Keratinocyte (primary cell): ENCODE measurements at regions not wholly inside any gene's neighbourhood (a gene's known extent, or its start where the extent isn't known, plus 50 kb on each side); places are given as distances from the start of the nearest gene placed in this dataset.

ENCODE experiments used
- DNase-seq: peaks from one replicate; pipeline ENCODE4 v3.0.0-alpha.2; 2011; ENCODE audit warnings: low read depth, missing footprints, low spot score
- FAIRE-seq: peaks from 2 replicates; lab custom pipeline; 2011; peaks lifted over from hg19 to GRCh38; lab: Jason Lieb, UNC
- H2AFZ ChIP-seq: 2 replicates; pipeline ENCODE4 v1.6.0; 2012; ENCODE audit warnings: low read length, control low read depth, inconsistent platforms; ENCODE audit not compliant: control insufficient read depth
- H3K27ac ChIP-seq: 2 replicates; pipeline ENCODE4 v1.5.1; 2011; ENCODE audit warnings: low read length; ENCODE audit not compliant: control insufficient read depth, insufficient read depth
- H3K27me3 ChIP-seq: 3 replicates; pipeline ENCODE4 v1.6.0; 2011; ENCODE audit warnings: low read length; ENCODE audit not compliant: control insufficient read depth, insufficient read depth; ENCODE audit errors: extremely low read depth
- H3K36me3 ChIP-seq, 2 experiments: 2 replicates in 1 of 2; 3 replicates in 1 of 2; pipeline ENCODE4 v1.5.1; 2011; ENCODE audit warnings: low read length in 2 of 2, mild to moderate bottlenecking in 1 of 2; ENCODE audit not compliant: control insufficient read depth in 2 of 2, insufficient read depth in 2 of 2; ENCODE audit errors: extremely low read depth in 1 of 2
- H3K4me1 ChIP-seq: 3 replicates; pipeline ENCODE4 v1.5.1; 2011; ENCODE audit warnings: low read length; ENCODE audit not compliant: control insufficient read depth, insufficient read depth; ENCODE audit errors: extremely low read depth
- H3K4me2 ChIP-seq: 3 replicates; pipeline ENCODE4 v1.6.0; 2011; ENCODE audit warnings: low read depth, low read length; ENCODE audit not compliant: control insufficient read depth, insufficient read depth; ENCODE audit errors: extremely low read depth
- H3K4me3 ChIP-seq, 3 experiments: fragments of 200-600 bp in 1 of 3; sonication (generic) in 1 of 3; 2 replicates in 2 of 3; 3 replicates in 1 of 3; pipeline ENCODE4 v1.5.1; 2011 to 2016; ENCODE audit warnings: low read length in 3 of 3, mild to moderate bottlenecking in 3 of 3, control low read depth in 2 of 3, inconsistent platforms in 1 of 3, low read depth in 1 of 3, mixed read lengths in 1 of 3, mixed run types in 1 of 3, moderate library complexity in 1 of 3; ENCODE audit not compliant: control insufficient read depth in 2 of 3, insufficient read depth in 2 of 3; ENCODE audit errors: extremely low read depth in 1 of 3
- H3K79me2 ChIP-seq: 2 replicates; pipeline ENCODE4 v1.6.0; 2012; ENCODE audit warnings: low read length; ENCODE audit not compliant: control insufficient read depth, insufficient read depth
- H3K9ac ChIP-seq: 3 replicates; pipeline ENCODE4 v1.6.0; 2011; ENCODE audit warnings: low read length; ENCODE audit not compliant: control insufficient read depth, insufficient read depth; ENCODE audit errors: extremely low read depth
- H3K9me1 ChIP-seq: 3 replicates; pipeline ENCODE4 v1.6.0; 2011; ENCODE audit warnings: low read length; ENCODE audit not compliant: control insufficient read depth, insufficient read depth; ENCODE audit errors: extremely low read depth
- H3K9me3 ChIP-seq: 2 replicates; pipeline ENCODE4 v1.5.1; 2012; ENCODE audit warnings: low read depth, low read length; ENCODE audit not compliant: control insufficient read depth
- H4K20me1 ChIP-seq: 3 replicates; pipeline ENCODE4 v1.6.0; 2011; ENCODE audit warnings: low read length; ENCODE audit not compliant: control insufficient read depth, insufficient read depth; ENCODE audit errors: extremely low read depth
- EZH2 ChIP-seq: IDR thresholded peaks from one replicate; pipeline ENCODE4 v1.6.1; 2012; ENCODE audit warnings: inconsistent platforms, mild to moderate bottlenecking, low read length, moderate library complexity
- dilution Hi-C: fragments of 300-500 bp; cut with MboI; formaldehyde crosslinking; loops from one replicate; pipeline ENCODE4 v1.7.0; 2020; ENCODE audit warnings: low sequenced_read_pairs; ENCODE audit not compliant: extremely low pct_ligation_motif_present
- TF ChIP-seq, protein P1 (sequence below), 3 experiments: IDR thresholded peaks in 1 of 3; conservative IDR thresholded peaks in 1 of 3; optimal IDR thresholded peaks in 1 of 3; 2 replicates in 2 of 3; 3 replicates in 1 of 3; pipeline versions ENCODE3 to v1.5.1; 2011; ENCODE audit warnings: low read length in 3 of 3, mild to moderate bottlenecking in 3 of 3, moderate library complexity in 2 of 3, control low read depth in 1 of 3, inconsistent platforms in 1 of 3; ENCODE audit not compliant: insufficient read depth in 2 of 3; ENCODE audit errors: extremely low read depth in 1 of 3

DNA sequence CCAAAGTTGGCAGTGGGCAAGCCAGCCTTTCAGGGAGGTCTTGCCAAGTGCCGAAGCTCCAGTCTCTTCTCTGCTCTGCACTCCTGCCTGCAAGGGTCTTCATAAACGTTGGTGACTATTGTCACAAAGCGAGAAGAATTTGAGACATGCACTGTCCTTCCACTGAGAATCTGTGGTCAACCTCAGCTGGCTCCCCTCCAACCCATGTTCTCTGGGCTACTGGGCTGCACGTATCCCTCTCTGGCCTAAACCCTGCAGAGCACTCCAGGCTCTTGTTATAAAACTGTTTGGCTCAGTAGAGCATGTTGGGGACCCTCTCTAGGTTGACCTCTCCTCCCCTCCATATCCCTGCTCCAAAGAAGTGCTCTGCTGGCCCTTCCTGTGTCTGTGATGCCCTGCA, 260.4 kb upstream of the NFE2L3 start:
- FAIRE-seq, result no peak

DNA sequence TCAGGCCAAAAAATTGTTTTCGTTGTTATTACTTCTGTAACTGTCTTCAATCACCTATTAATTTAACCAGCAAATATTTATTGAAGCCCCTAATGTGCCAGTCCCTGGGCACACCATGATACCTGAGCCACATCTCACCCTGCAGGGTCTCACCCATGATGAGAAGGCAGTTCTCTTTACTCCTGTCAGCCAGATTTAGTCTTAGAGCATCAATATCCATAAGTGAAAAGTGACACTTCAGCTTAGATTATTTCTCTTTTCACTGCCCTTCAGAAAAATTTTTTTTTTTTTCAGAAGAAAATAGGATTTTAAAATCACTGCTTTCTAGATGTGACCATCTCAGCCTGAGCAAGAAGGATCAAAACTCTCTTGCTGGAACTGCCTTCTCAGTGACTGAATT, 258.6 kb upstream of the NFE2L3 start:
- Histone ChIP-seq H3K9ac (peak overlapping the region; percentile 16), H3K79me2 (no peaks in the 10 kb centered on the region), H3K9me3 (no peaks in the 10 kb centered on the region), H3K4me3 (peak overlapping the region in 2 of 3 experiments; percentile 24 to 67), H2AFZ (peak overlapping the region; percentile 88), H3K4me2 (peak overlapping the region; percentile 84), H3K36me3 (no peaks in the 10 kb centered on the region), H4K20me1 (no peaks in the 10 kb centered on the region), H3K4me1 (peaks cover 21% of the 10 kb centered on the region), H3K27ac (no peak overlapping the region), H3K9me1 (no peaks in the 10 kb centered on the region), H3K27me3 (no peaks in the 10 kb centered on the region)
- DNase-seq (no peak), FAIRE-seq (no peak)
- dilution Hi-C loops, result no loop called here
- no peak for TF ChIP-seq EZH2
- TF ChIP-seq, protein P1, sequence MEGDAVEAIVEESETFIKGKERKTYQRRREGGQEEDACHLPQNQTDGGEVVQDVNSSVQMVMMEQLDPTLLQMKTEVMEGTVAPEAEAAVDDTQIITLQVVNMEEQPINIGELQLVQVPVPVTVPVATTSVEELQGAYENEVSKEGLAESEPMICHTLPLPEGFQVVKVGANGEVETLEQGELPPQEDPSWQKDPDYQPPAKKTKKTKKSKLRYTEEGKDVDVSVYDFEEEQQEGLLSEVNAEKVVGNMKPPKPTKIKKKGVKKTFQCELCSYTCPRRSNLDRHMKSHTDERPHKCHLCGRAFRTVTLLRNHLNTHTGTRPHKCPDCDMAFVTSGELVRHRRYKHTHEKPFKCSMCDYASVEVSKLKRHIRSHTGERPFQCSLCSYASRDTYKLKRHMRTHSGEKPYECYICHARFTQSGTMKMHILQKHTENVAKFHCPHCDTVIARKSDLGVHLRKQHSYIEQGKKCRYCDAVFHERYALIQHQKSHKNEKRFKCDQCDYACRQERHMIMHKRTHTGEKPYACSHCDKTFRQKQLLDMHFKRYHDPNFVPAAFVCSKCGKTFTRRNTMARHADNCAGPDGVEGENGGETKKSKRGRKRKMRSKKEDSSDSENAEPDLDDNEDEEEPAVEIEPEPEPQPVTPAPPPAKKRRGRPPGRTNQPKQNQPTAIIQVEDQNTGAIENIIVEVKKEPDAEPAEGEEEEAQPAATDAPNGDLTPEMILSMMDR (optimal IDR thresholded peaks at IDR 0.05 in 1 of 3, IDR thresholded peaks at IDR 0.05 in 1 of 3, conservative IDR thresholded peaks at IDR 0.05 in 1 of 3; ENCODE audit: extremely low read depth in 1 of 3, insufficient read depth in 2 of 3, low read length in 3 of 3), result no peak

More for the DNA sequence above, 260.4 kb upstream of the NFE2L3 start:
- Histone ChIP-seq H3K79me2 (no peaks in the 10 kb centered on the region), H3K9me3 (no peaks in the 10 kb centered on the region), H3K9ac (no peak overlapping the region), H2AFZ (no peak overlapping the region), H3K4me2 (no peak overlapping the region), H3K4me3 (no peak overlapping the region), H3K27me3 (no peaks in the 10 kb centered on the region), H4K20me1 (no peaks in the 10 kb centered on the region), H3K9me1 (no peaks in the 10 kb centered on the region), H3K4me1 (peaks cover 21% of the 10 kb centered on the region), H3K27ac (no peak overlapping the region), H3K36me3 (no peaks in the 10 kb centered on the region)
- dilution Hi-C loops, result no loop called here
- TF ChIP-seq, protein P1 (optimal IDR thresholded peaks at IDR 0.05 in 1 of 3, IDR thresholded peaks at IDR 0.05 in 1 of 3, conservative IDR thresholded peaks at IDR 0.05 in 1 of 3; ENCODE audit: extremely low read depth in 1 of 3, insufficient read depth in 2 of 3, low read length in 3 of 3), result no peak
- TF ChIP-seq EZH2, result no peak
- DNase-seq, result no peak
